K562 (cell line): ENCODE measurements at regions not wholly inside any gene's neighbourhood (a gene's known extent, or its start where the extent isn't known, plus 50 kb on each side); places are given as distances from the start of the nearest gene placed in this dataset. TPM values are rescaled to one million over a fixed set of nuclear protein-coding genes. Genes with fewer than 3 reads are reported as not detected.
"Not testable (repeated sequence)": the region's sequence is repeated elsewhere in the genome, so short reads cannot be mapped to it uniquely, and the experiment has no call there.

Experiments used
- ATAC-seq: fragments of 200-7000 bp; cut with Tn5 transposase; 3 replicates; pipeline ENCODE4 v1.9.1; 2020; ENCODE audit warnings: moderate library complexity
- BruUV-seq: library from RNA; stranded (reverse); fragments of 400-500 nt; replicated peaks from 2 replicates; lab custom pipeline; 2021; lab: Mats Ljungman, UMichigan
- CTCF ChIA-PET: fragments of 300-600 bp; formaldehyde crosslinking; extraction: SDS; loops from one replicate; lab custom pipeline; 2021; ENCODE audit warnings: low intra/inter-chr PET ratio; lab: Yijun Ruan, JAX
- POLR2A ChIA-PET: fragments of 300-600, 350-650 bp; sonication (Branson Sonifier 250); formaldehyde crosslinking; extraction: SDS; loops from one replicate; lab custom pipeline; 2021; ENCODE audit warnings: antibody characterized with exemption, inconsistent platforms; lab: Yijun Ruan, JAX
- DNase-seq, 4 experiments: peaks; one replicate each; pipeline versions ENCODE4 v3.0.0 to v3.0.0-alpha.2; 2011 to 2018; ENCODE audit warnings: low spot score in 3 of 4, mixed read lengths in 3 of 4; ENCODE audit errors: extremely low read depth in 1 of 4
- FAIRE-seq: peaks from 2 replicates; lab custom pipeline; 2011; peaks lifted over from hg19 to GRCh38; lab: Jason Lieb, UNC
- H2AFZ ChIP-seq: 2 replicates; pipeline ENCODE4 v1.6.0; 2011; ENCODE audit warnings: low read depth, low read length, control low read depth, inconsistent platforms
- H3K27ac ChIP-seq: fragments of 200-600 bp; 3 replicates; pipeline ENCODE4 v1.8.0; 2011; ENCODE audit warnings: low read depth, mild to moderate bottlenecking, control low read depth, inconsistent platforms, low read length, moderate library complexity, mixed read lengths; ENCODE audit errors: extremely low read depth
- H3K27me3 ChIP-seq, 2 experiments: fragments of 300-600 bp in 1 of 2; 2 replicates in 1 of 2; 3 replicates in 1 of 2; pipeline versions ENCODE4 v1.6.0 to v1.8.0; 2011; ENCODE audit warnings: inconsistent platforms in 2 of 2, low read length in 2 of 2, mild to moderate bottlenecking in 1 of 2, mixed read lengths in 1 of 2, moderate library complexity in 1 of 2; ENCODE audit not compliant: control insufficient read depth in 2 of 2, insufficient read depth in 2 of 2
- H3K36me3 ChIP-seq: fragments of 300-600 bp; 3 replicates; pipeline ENCODE4 v1.8.0; 2011; ENCODE audit warnings: mild to moderate bottlenecking, low read length, inconsistent platforms; ENCODE audit not compliant: control insufficient read depth, insufficient read depth
- H3K4me1 ChIP-seq, 2 experiments: fragments of 200-600 bp in 1 of 2; replicated peaks in 1 of 2; 2 replicates in 1 of 2; 3 replicates in 1 of 2; pipeline versions ENCODE4 v1.5.1 to v1.8.0; 2011; ENCODE audit warnings: inconsistent platforms in 2 of 2, low read length in 2 of 2, mild to moderate bottlenecking in 1 of 2, mixed read lengths in 1 of 2, moderate library complexity in 1 of 2; ENCODE audit not compliant: control insufficient read depth in 2 of 2, insufficient read depth in 2 of 2
- H3K4me2 ChIP-seq: 2 replicates; pipeline ENCODE4 v1.6.1; 2011; ENCODE audit warnings: low read length, control low read depth, inconsistent platforms, mixed read lengths; ENCODE audit not compliant: insufficient read depth
- H3K4me3 ChIP-seq: fragments of 200-600 bp; sonication (generic), shearing (Covaris generic); 2 replicates; pipeline ENCODE4 v1.5.1; 2016; ENCODE audit warnings: control low read depth, inconsistent platforms
- H3K79me2 ChIP-seq: fragments of 200-600 bp; 3 replicates; pipeline ENCODE4 v1.8.0; 2011; ENCODE audit warnings: low read length, inconsistent platforms; ENCODE audit not compliant: control insufficient read depth, insufficient read depth
- H3K9ac ChIP-seq, 2 experiments: 2 replicates each; pipeline versions ENCODE4 v1.6.0 to v1.6.1; 2011; ENCODE audit warnings: low read depth in 2 of 2, low read length in 2 of 2, control low read depth in 1 of 2, inconsistent platforms in 1 of 2, mild to moderate bottlenecking in 1 of 2, mixed read lengths in 1 of 2; ENCODE audit not compliant: insufficient read depth in 1 of 2
- H3K9me1 ChIP-seq: one replicate; pipeline ENCODE4 v1.6.0; 2011; ENCODE audit warnings: inconsistent platforms, mild to moderate bottlenecking, low read length, moderate library complexity; ENCODE audit not compliant: control insufficient read depth, insufficient read depth
- H3K9me3 ChIP-seq: replicated peaks from 2 replicates; pipeline ENCODE4 v1.5.1; 2011; ENCODE audit warnings: low read depth, low read length, inconsistent platforms; ENCODE audit not compliant: control insufficient read depth, insufficient read depth
- H4K20me1 ChIP-seq: replicated peaks from 2 replicates; pipeline ENCODE4 v1.6.1; 2011; ENCODE audit warnings: low read length, inconsistent platforms, mixed read lengths; ENCODE audit not compliant: control insufficient read depth, insufficient read depth
- ATF1 ChIP-seq, 2 experiments: fragments of 450-650 bp in 1 of 2; IDR thresholded peaks; 2 replicates each; pipeline ENCODE4 v1.6.1; 2016; ENCODE audit warnings: missing compliant biosample characterization in 1 of 2, missing genetic modification characterization in 1 of 2
- CREB1 ChIP-seq, 2 experiments: sonication (generic) in 1 of 2; formaldehyde crosslinking in 1 of 2; IDR thresholded peaks; 2 replicates each; pipeline versions ENCODE4 v1.6.1 to v1.8.0; 2012 to 2022; ENCODE audit warnings: inconsistent platforms in 1 of 2, mild to moderate bottlenecking in 1 of 2, missing genetic modification reagents in 1 of 2, moderate library complexity in 1 of 2
- CREM ChIP-seq: IDR thresholded peaks from 2 replicates; pipeline ENCODE4 v1.6.1; 2014; ENCODE audit warnings: antibody characterized with exemption, low read depth
- ZBTB33 ChIP-seq: sonication (generic); formaldehyde crosslinking; IDR thresholded peaks from 2 replicates; pipeline ENCODE4 v1.8.1; 2023; ENCODE audit warnings: mild to moderate bottlenecking, missing genetic modification reagents
- WGBS: fragments of 100-300 bp; shearing (Covaris generic); methylation state at CpG from one replicate; pipeline ENCODE4 v1.1.6; 2016; ENCODE audit warnings: low coverage, mixed read lengths; ENCODE audit not compliant: insufficient coverage; ENCODE audit errors: missing lambda C conversion rate; 5-methylcytosine and 5-hydroxymethylcytosine counted together
- in situ Hi-C: fragments of 300-500 bp; cut with MboI; formaldehyde crosslinking; loops from 4 replicates; pipeline ENCODE4 v1.15.0; 2018; ENCODE audit warnings: inconsistent platforms, mixed read lengths
- intact Hi-C: fragments of 100-400 bp; cut with micrococcal nuclease; formaldehyde crosslinking; loops from 2 replicates; pipeline ENCODE4 v1.14.2; 2022
- microRNA-seq: library from miRNA; unstranded; fragments of <30 nt; microRNA quantifications from one replicate; pipeline ENCODE4, GENCODE V29; 2018; ENCODE audit warnings: borderline microRNAs expressed
- small RNA-seq: library from RNA; depleted of rRNA; stranded (forward); fragments of <200 nt; gene quantifications from one replicate; pipeline ENCODE3, GENCODE V24; 2014

- TF ChIP-seq CREB1 (IDR thresholded peaks at IDR 0.05) (peak; percentile 86), CREB1 (CRISPR knock-in tag; IDR thresholded peaks at IDR 0.05) (peak; percentile 80), ZBTB33 (peak; percentile 55), CREM (peak; percentile 89), ATF1 (CRISPR knock-in tag; IDR thresholded peaks at IDR 0.05) (peak; percentile 77)
- CTCF ChIA-PET; POLR2A ChIA-PET; H3K27me3 ChIP-seq; H3K4me3 ChIP-seq; H3K36me3 ChIP-seq; in situ Hi-C loops; H3K4me1 ChIP-seq; H3K9me3 ChIP-seq; H2AFZ ChIP-seq; H4K20me1 ChIP-seq; H3K9ac ChIP-seq; H3K79me2 ChIP-seq; intact Hi-C loops; H3K4me2 ChIP-seq; H3K27ac ChIP-seq; FAIRE-seq; BruUV-seq; ATAC-seq; H3K9me1 ChIP-seq; TF ChIP-seq ATF1 (tag; IDR thresholded peaks at IDR 0.05): not testable (repeated sequence)
- WGBS = 26% methylated on average over 25 of the region's 42 CpGs
- peak; percentile 0 to 7 (median 2) for DNase-seq
These were observed 249.9 kb downstream of the ZNF479 start for GRCh38 chr7:56882318-56882717.

Small RNAs in the stretch of these regions (microRNA-seq; reads per million reads assigned to microRNA genes)
- not detected for gene MIR4283-1

Small RNAs in the stretch of these regions (small RNA-seq; reads per million reads assigned to genes)
- gene MIR4283-1 = not detected
